ENCODE measurements at regions not wholly inside any gene's neighbourhood (a gene's known extent, or its start where the extent isn't known, plus 50 kb on each side); places are given as distances from the start of the nearest gene placed in this dataset.

- H3K56ac ChIP-seq (ENCODE audit: extremely low read depth, insufficient read depth, low read length) = no peak overlapping the region
- no peak overlapping the region for H3K9ac ChIP-seq (ENCODE audit: low read depth, low read length)
- no CpG with 5 or more reads among the region's 2 CpGs for WGBS, 2 experiments (ENCODE audit: extremely low coverage in 2 of 2, insufficient read length in 1 of 2)
- no peak overlapping the region for H3K4me3 ChIP-seq (ENCODE audit: insufficient read depth, low read depth, low read length)
- no peak overlapping the region for H4K5ac ChIP-seq (ENCODE audit: low read depth, low read length)
- no peak overlapping the region for H3K4me2 ChIP-seq (ENCODE audit: low read depth, low read length)
- no peak overlapping the region for H3K23ac ChIP-seq (ENCODE audit: low read depth, low read length)
- H3K79me1 ChIP-seq (ENCODE audit: low read depth in 1 of 2, low read length in 2 of 2) = no peaks in the 10 kb centered on the region
- H2AK5ac ChIP-seq (ENCODE audit: low read depth, low read length) = no peak overlapping the region
- no peak overlapping the region for H3K27ac ChIP-seq (ENCODE audit: insufficient read depth, low read length)
- no peaks in the 10 kb centered on the region for H3K36me3 ChIP-seq (ENCODE audit: control insufficient read depth, insufficient read depth, low read length)
- H2AFZ ChIP-seq (replicated peaks; ENCODE audit: low read length, poor library complexity) = no peak overlapping the region
- no peaks in the 10 kb centered on the region for H3K9me1 ChIP-seq (ENCODE audit: insufficient read depth, low read length)
- TF ChIP-seq USF2 (IDR thresholded peaks at IDR 0.05; ENCODE audit: low read depth, low read length) = no peak
- TF ChIP-seq MAZ (IDR thresholded peaks at IDR 0.05; ENCODE audit: borderline replicate concordance, low read depth, low read length) = no peak
- no peak for TF ChIP-seq SMC3 (IDR thresholded peaks at IDR 0.05; ENCODE audit: low read depth, low read length)
- TF ChIP-seq, protein P1, sequence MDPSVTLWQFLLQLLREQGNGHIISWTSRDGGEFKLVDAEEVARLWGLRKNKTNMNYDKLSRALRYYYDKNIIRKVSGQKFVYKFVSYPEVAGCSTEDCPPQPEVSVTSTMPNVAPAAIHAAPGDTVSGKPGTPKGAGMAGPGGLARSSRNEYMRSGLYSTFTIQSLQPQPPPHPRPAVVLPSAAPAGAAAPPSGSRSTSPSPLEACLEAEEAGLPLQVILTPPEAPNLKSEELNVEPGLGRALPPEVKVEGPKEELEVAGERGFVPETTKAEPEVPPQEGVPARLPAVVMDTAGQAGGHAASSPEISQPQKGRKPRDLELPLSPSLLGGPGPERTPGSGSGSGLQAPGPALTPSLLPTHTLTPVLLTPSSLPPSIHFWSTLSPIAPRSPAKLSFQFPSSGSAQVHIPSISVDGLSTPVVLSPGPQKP (IDR thresholded peaks at IDR 0.05; ENCODE audit: borderline replicate concordance, low read depth, low read length) = no peak
- TF ChIP-seq RCOR1 (IDR thresholded peaks at IDR 0.05; ENCODE audit: insufficient replicate concordance, low read length) = no peak
- no peak for TF ChIP-seq BHLHE40 (IDR thresholded peaks at IDR 0.05; ENCODE audit: low read depth, low read length)
- no peak for TF ChIP-seq RFX5 (IDR thresholded peaks at IDR 0.05; ENCODE audit: low read depth, low read length)
- TF ChIP-seq MXI1 (IDR thresholded peaks at IDR 0.05; ENCODE audit: borderline replicate concordance, low read depth, low read length) = no peak
- TF ChIP-seq CHD1 (IDR thresholded peaks at IDR 0.05; ENCODE audit: low read depth, low read length) = no peak
- TF ChIP-seq FOS (IDR thresholded peaks at IDR 0.05; ENCODE audit: low read depth, low read length) = no peak
- no peak for TF ChIP-seq POLR2A (IDR thresholded peaks at IDR 0.05; ENCODE audit: low read depth, low read length)
- TF ChIP-seq RAD21 (IDR thresholded peaks at IDR 0.05; ENCODE audit: low read length) = no peak
- no peak for TF ChIP-seq CTCF (conservative IDR thresholded peaks at IDR 0.05; ENCODE audit: low read depth, low read length)
- CTCF ChIA-PET = no interaction called here
- no peak overlapping the region for H3K18ac ChIP-seq (ENCODE audit: low read depth, low read length)
- no peak overlapping the region for H2BK15ac ChIP-seq (ENCODE audit: low read depth, low read length)
- no peak overlapping the region for H4K91ac ChIP-seq (ENCODE audit: insufficient read depth, low read depth, low read length)
- no peak overlapping the region for H2BK5ac ChIP-seq (ENCODE audit: low read depth, low read length, poor library complexity, severe bottlenecking)
- H3K27me3 ChIP-seq (ENCODE audit: control insufficient read depth, insufficient read depth, low read length) = peaks cover 4% of the 10 kb centered on the region; the same call in 1 of the 2 replicates
- H2BK120ac ChIP-seq (ENCODE audit: low read depth, low read length) = no peak overlapping the region
- no peak for DNase-seq
- POLR2A ChIA-PET (ENCODE audit: unreplicated experiment) = no interaction called here
- peaks cover 8% of the 10 kb centered on the region for H3K9me3 ChIP-seq (ENCODE audit: control insufficient read depth, insufficient read depth, low read length)
- no peaks in the 10 kb centered on the region for H4K20me1 ChIP-seq (ENCODE audit: insufficient read depth, low read length)
- in situ Hi-C loops (cut with MboI; ENCODE audit: low sequenced_read_pairs) (loop anchor here (25.0 kb wide), 1 partner anchor 595 kb away; no protein-coding TSS in a partner anchor), dilution Hi-C loops (cut with HindIII; ENCODE audit: low sequenced_read_pairs, unreplicated experiment) (no loop called here), intact Hi-C loops (cut with micrococcal nuclease) (no loop called here)
- H2BK20ac ChIP-seq (ENCODE audit: low read depth, low read length) = no peak overlapping the region
- H4K8ac ChIP-seq (ENCODE audit: low read depth in 2 of 2, low read length in 2 of 2) = no peak overlapping the region
- no peak overlapping the region for H2AK9ac ChIP-seq (replicated peaks; ENCODE audit: low read depth, low read length, poor library complexity)
- ATAC-seq (ENCODE audit: low read depth) = no peak
- BruUV-seq (replicated peaks) = no TSS peak
- no peaks in the 10 kb centered on the region for H3K4me1 ChIP-seq (ENCODE audit: control insufficient read depth, insufficient read depth, low read length)
- H3K14ac ChIP-seq (replicated peaks; ENCODE audit: low read depth, low read length) = no peak overlapping the region
- H3K4ac ChIP-seq (ENCODE audit: low read depth, low read length) = no peak overlapping the region
These were observed 88.7 kb upstream of the ATP8B1 start for GRCh38 chr18:57891707-57892391.

Data from IMR-90 (cell line).